MCF 10A (cell line): ENCODE measurements at regions not wholly inside any gene's neighbourhood (a gene's known extent, or its start where the extent isn't known, plus 50 kb on each side); places are given as distances from the start of the nearest gene placed in this dataset.

Experiments used
- BruUV-seq: library from RNA; stranded (reverse); fragments of 400-500 nt; replicated peaks from 2 replicates; lab custom pipeline; 2021; lab: Mats Ljungman, UMichigan
- CTCF ChIA-PET: fragments of 300-600 bp; sonication (Branson Sonifier 250); formaldehyde crosslinking; extraction: SDS; loops from one replicate; lab custom pipeline; 2021; ENCODE audit warnings: antibody characterized with exemption, inconsistent platforms; lab: Yijun Ruan, JAX
- POLR2A ChIA-PET: fragments of 300-600, 350-650 bp; sonication (Branson Sonifier 250); formaldehyde crosslinking; extraction: SDS; loops from one replicate; lab custom pipeline; 2020; ENCODE audit warnings: antibody characterized with exemption, inconsistent platforms; lab: Yijun Ruan, JAX
- DNase-seq: peaks from one replicate; pipeline ENCODE4 v3.0.0-alpha.2; 2018; ENCODE audit not compliant: unreplicated experiment
- H3K27ac Mint-ChIP-seq: one replicate; pipeline ENCODE4 v1.8.0; 2022; ENCODE audit warnings: mild to moderate bottlenecking, low read depth, mixed read lengths; ENCODE audit not compliant: unreplicated experiment
- H3K27me3 Mint-ChIP-seq: one replicate; pipeline ENCODE4 v1.8.0; 2022; ENCODE audit warnings: mixed read lengths; ENCODE audit not compliant: insufficient read depth, unreplicated experiment
- H3K36me3 Mint-ChIP-seq: one replicate; pipeline ENCODE4 v1.8.0; 2022; ENCODE audit warnings: mild to moderate bottlenecking, moderate library complexity, mixed read lengths; ENCODE audit not compliant: insufficient read depth, unreplicated experiment
- H3K4me1 Mint-ChIP-seq: one replicate; pipeline ENCODE4 v1.8.0; 2022; ENCODE audit warnings: mixed read lengths; ENCODE audit not compliant: insufficient read depth, unreplicated experiment
- H3K4me3 Mint-ChIP-seq: one replicate; pipeline ENCODE4 v1.8.0; 2022; ENCODE audit warnings: mild to moderate bottlenecking, moderate library complexity, mixed read lengths; ENCODE audit not compliant: unreplicated experiment
- H3K9me3 Mint-ChIP-seq: one replicate; pipeline ENCODE4 v1.8.0; 2022; ENCODE audit warnings: mixed read lengths; ENCODE audit not compliant: unreplicated experiment
- intact Hi-C: fragments of 100-400 bp; cut with micrococcal nuclease; formaldehyde crosslinking; loops from 2 replicates; pipeline ENCODE4 v1.14.1; 2022
- TF ChIP-seq, protein P1 (sequence below): fragments of 200-600 bp; IDR thresholded peaks from one replicate; pipeline ENCODE4 v1.8.0; 2022; ENCODE audit warnings: antibody characterized with exemption, mild to moderate bottlenecking; ENCODE audit not compliant: unreplicated experiment

DNA sequence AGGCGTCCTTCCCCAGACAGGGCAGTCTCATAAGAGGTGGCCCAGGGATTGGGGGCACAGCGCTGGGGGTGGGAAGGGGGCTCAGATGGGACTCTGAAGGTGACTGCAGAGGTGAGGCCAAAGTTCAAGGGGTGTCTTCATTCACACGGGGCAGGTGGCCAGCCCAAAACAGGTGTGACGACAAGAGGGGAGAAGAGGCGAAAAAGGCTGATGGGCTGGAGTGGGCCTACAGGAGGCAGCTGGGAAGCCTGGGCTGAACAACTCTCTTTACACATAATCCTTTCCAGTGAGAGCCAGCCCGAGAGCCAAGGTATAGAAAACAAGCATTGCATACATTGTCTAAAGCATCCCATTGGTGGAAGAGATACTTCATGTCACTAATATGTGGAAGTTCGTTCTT lies 130.9 kb upstream of the ASB18 start:
- Mint-ChIP-seq H3K27me3 (peaks cover 16% of the 10 kb centered on the region), H3K27ac (no peak overlapping the region), H3K4me1 (peaks cover 6% of the 10 kb centered on the region), H3K36me3 (no peaks in the 10 kb centered on the region), H3K4me3 (no peak overlapping the region), H3K9me3 (no peaks in the 10 kb centered on the region)
- ChIA-PET CTCF (no interaction called here), POLR2A (no interaction called here)
- BruUV-seq, result no TSS peak
- TF ChIP-seq, protein P1, sequence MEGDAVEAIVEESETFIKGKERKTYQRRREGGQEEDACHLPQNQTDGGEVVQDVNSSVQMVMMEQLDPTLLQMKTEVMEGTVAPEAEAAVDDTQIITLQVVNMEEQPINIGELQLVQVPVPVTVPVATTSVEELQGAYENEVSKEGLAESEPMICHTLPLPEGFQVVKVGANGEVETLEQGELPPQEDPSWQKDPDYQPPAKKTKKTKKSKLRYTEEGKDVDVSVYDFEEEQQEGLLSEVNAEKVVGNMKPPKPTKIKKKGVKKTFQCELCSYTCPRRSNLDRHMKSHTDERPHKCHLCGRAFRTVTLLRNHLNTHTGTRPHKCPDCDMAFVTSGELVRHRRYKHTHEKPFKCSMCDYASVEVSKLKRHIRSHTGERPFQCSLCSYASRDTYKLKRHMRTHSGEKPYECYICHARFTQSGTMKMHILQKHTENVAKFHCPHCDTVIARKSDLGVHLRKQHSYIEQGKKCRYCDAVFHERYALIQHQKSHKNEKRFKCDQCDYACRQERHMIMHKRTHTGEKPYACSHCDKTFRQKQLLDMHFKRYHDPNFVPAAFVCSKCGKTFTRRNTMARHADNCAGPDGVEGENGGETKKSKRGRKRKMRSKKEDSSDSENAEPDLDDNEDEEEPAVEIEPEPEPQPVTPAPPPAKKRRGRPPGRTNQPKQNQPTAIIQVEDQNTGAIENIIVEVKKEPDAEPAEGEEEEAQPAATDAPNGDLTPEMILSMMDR, result no peak
- DNase-seq, result no peak
- intact Hi-C loops, result no loop called here

DNA sequence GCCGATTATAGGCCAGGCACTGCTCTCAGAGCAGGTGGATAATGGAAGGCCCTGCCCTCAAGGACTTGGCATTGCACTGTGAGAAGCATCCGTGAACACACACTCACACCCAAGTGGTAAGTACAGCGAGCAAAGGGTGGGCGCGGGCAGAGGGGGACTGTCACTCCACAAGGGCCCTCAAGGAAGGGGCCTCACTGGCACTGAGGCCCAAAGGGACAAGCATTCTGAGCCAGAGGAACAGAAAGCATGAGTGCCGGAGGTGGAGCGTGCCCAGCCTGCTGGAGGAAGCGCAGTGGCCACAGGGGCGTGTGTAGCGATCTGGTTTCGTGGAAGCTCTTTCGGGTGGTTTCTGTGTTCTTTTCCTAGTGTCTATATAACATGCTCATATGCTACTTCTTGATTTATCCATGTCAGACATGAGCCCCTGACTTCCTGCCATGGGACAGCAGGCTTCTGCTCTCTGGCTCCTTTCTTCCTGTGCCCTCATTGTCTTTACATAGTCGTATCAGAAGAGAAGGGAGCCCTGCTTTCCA lies 132.7 kb upstream of the ASB18 start:
- Mint-ChIP-seq H3K9me3 (no peaks in the 10 kb centered on the region), H3K27me3 (peaks cover 34% of the 10 kb centered on the region), H3K4me3 (no peak overlapping the region), H3K27ac (no peak overlapping the region), H3K36me3 (no peaks in the 10 kb centered on the region), H3K4me1 (peaks cover 2% of the 10 kb centered on the region)
- TF ChIP-seq, protein P1, result no peak
- intact Hi-C loops, result no loop called here
- ChIA-PET POLR2A (interaction anchor here (0.6 kb wide), 1 partner anchor 998 kb away, joined by 3 read pairs; no protein-coding TSS in a partner anchor), CTCF (no interaction called here)
- BruUV-seq, result no TSS peak
- DNase-seq, result no peak

DNA sequence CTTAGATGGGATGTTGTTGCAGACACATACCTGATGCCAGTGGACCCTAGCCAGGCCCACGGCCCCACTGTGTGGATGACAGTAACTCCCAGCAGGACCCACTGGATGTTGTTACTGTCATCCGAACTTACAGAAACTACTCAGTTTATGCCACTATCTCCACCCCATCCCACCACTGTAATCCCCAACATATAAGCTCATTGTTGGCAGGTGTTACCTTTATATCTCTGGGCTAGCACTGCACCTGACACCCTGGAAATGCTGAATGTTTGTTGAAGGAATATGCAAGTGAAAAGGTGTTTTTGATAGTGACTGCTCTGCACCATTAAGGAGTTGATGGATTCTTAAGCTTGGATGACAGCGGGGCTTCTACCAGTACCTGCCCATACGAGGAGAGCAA lies 133.5 kb upstream of the ASB18 start:
- no peaks in the 10 kb centered on the region for H3K9me3 Mint-ChIP-seq
- POLR2A ChIA-PET, result no interaction called here
- TF ChIP-seq, protein P1, result no peak
- no peaks in the 10 kb centered on the region for H3K36me3 Mint-ChIP-seq
- peaks cover 42% of the 10 kb centered on the region for H3K27me3 Mint-ChIP-seq
- DNase-seq, result no peak
- intact Hi-C loops, result no loop called here
- no peak overlapping the region for H3K4me3 Mint-ChIP-seq
- BruUV-seq, result no TSS peak
- no peaks in the 10 kb centered on the region for H3K4me1 Mint-ChIP-seq
- CTCF ChIA-PET, result no interaction called here
- no peak overlapping the region for H3K27ac Mint-ChIP-seq

DNA sequence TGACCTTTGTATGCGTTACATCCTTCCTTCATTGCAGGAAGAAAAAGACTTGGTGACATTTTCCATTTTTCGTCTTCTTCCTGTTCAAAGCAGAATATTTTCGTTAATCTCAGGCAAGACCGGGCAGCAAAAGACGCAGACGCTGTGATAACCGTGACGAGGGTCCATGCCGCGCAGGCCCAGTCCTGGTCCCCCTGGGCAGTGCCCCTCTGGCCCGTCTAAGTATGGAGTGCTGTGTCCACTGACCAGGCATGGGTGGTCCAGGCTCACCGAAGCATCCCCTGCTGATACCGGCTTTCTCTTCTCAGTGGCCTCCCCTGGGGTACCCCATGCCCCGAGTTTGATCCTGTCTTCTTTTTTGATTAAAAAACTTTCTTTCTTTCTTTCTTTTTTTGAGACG lies 135.2 kb upstream of the ASB18 start:
- intact Hi-C loops, result no loop called here
- ChIA-PET CTCF (interaction anchor here (0.6 kb wide), 1 partner anchor 429 kb away, joined by 3 read pairs; no protein-coding TSS in a partner anchor), POLR2A (no interaction called here)
- TF ChIP-seq, protein P1, result no peak
- BruUV-seq, result no TSS peak
- Mint-ChIP-seq H3K4me1 (no peaks in the 10 kb centered on the region), H3K27ac (no peak overlapping the region), H3K9me3 (no peaks in the 10 kb centered on the region), H3K4me3 (no peak overlapping the region), H3K36me3 (no peaks in the 10 kb centered on the region), H3K27me3 (peaks cover 40% of the 10 kb centered on the region)
- no peak for DNase-seq
